ENCODE measurements at regions not wholly inside any gene's neighbourhood (a gene's known extent, or its start where the extent isn't known, plus 50 kb on each side); places are given as distances from the start of the nearest gene placed in this dataset.

DNA sequence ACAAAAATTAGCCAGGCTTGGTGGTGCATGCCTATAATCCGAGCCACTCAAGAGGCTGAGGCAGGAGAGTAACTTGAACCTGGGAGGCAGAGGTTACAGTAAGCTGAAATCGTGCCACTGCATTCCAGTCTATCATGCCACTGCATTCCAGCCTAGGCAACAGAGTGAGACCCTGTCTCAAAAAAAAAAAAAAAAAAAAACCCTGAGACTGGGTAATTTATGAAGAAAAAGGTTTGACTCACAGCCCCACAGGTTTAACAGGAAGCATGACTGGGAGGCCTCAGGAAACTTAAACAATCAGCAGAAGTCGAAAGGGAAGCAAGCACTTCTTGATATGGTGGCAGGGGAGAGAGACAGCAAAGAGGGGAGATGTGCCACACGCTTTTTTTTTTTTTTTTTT, 123.2 kb downstream of the GXYLT1 start (continued):
- TF ChIP-seq ARID3A (IDR thresholded peaks at IDR 0.05; ENCODE audit: borderline replicate concordance, low read depth, low read length) (no peak), IRF2 (CRISPR knock-in tag; IDR thresholded peaks at IDR 0.05) (no peak), ZBTB17 (CRISPR knock-in tag; IDR thresholded peaks at IDR 0.05) (no peak), POLR2G (IDR thresholded peaks at IDR 0.05; ENCODE audit: low read depth, low read length) (no peak), ZBTB9 (CRISPR knock-in tag; IDR thresholded peaks at IDR 0.05) (no peak), ZBTB11 (CRISPR knock-in tag; IDR thresholded peaks at IDR 0.05) (no peak), ZNF695 (CRISPR knock-in tag; IDR thresholded peaks at IDR 0.05) (no peak), ZFPM2 (CRISPR knock-in tag; IDR thresholded peaks at IDR 0.05) (no peak), GTF2E2 (tag; IDR thresholded peaks at IDR 0.05) (no peak)

All from K562 (cell line).